SK-N-SH treated with all-trans-retinoic acid at 6 μM for 48 hours (cell line): ENCODE measurements at regions not wholly inside any gene's neighbourhood (a gene's known extent, or its start where the extent isn't known, plus 50 kb on each side); places are given as distances from the start of the nearest gene placed in this dataset.
"Not testable (repeated sequence)": the region's sequence is repeated elsewhere in the genome, so short reads cannot be mapped to it uniquely, and the experiment has no call there.

Experiments
- GLIS3 ChIP-seq: fragments of 250-450 bp; sonication (Bioruptor Pico); IDR thresholded peaks from 2 replicates; pipeline ENCODE4 v1.5.0; 2020; ENCODE audit warnings: mild to moderate bottlenecking, moderate library complexity
- TF ChIP-seq, protein P1 (sequence below): fragments of 250-450 bp; sonication (Bioruptor Pico); IDR thresholded peaks from 2 replicates; pipeline ENCODE4 v1.8.0; 2020; ENCODE audit warnings: mild to moderate bottlenecking, moderate library complexity, borderline replicate concordance

- TF ChIP-seq GLIS3 (CRISPR knock-in tag): not testable (repeated sequence)
- TF ChIP-seq, protein P1, sequence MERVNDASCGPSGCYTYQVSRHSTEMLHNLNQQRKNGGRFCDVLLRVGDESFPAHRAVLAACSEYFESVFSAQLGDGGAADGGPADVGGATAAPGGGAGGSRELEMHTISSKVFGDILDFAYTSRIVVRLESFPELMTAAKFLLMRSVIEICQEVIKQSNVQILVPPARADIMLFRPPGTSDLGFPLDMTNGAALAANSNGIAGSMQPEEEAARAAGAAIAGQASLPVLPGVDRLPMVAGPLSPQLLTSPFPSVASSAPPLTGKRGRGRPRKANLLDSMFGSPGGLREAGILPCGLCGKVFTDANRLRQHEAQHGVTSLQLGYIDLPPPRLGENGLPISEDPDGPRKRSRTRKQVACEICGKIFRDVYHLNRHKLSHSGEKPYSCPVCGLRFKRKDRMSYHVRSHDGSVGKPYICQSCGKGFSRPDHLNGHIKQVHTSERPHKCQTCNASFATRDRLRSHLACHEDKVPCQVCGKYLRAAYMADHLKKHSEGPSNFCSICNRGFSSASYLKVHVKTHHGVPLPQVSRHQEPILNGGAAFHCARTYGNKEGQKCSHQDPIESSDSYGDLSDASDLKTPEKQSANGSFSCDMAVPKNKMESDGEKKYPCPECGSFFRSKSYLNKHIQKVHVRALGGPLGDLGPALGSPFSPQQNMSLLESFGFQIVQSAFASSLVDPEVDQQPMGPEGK (CRISPR knock-in tag): not testable (repeated sequence)
Measured at GRCh38 chr11:37431633-37432230, 833.7 kb upstream of the RAG2 start.
